Astrocyte (in vitro differentiated cells and primary cell): ENCODE measurements at regions not wholly inside any gene's neighbourhood (a gene's known extent, or its start where the extent isn't known, plus 50 kb on each side); places are given as distances from the start of the nearest gene placed in this dataset.
A peak's percentile ranks its signal among the peaks of the same experiment; 100 is the strongest.
"Not testable (repeated sequence)": the region's sequence is repeated elsewhere in the genome, so short reads cannot be mapped to it uniquely, and the experiment has no call there.

Source experiments
- DNase-seq: peaks from one replicate; pipeline ENCODE4 v3.0.0-alpha.2; 2010; ENCODE audit warnings: low read depth
- FAIRE-seq: peaks from 2 replicates; lab custom pipeline; 2011; peaks lifted over from hg19 to GRCh38; lab: Jason Lieb, UNC
- H2AFZ ChIP-seq: 2 replicates; pipeline ENCODE4 v1.6.0; 2012; ENCODE audit warnings: low read depth, low read length, inconsistent platforms
- H3K27ac ChIP-seq: 2 replicates; pipeline ENCODE4 v1.5.1; 2011; ENCODE audit warnings: low read depth, low read length, inconsistent platforms
- H3K27me3 ChIP-seq: 2 replicates; pipeline ENCODE4 v1.6.0; 2011; ENCODE audit warnings: low read length, inconsistent platforms; ENCODE audit not compliant: insufficient read depth
- H3K36me3 ChIP-seq: 2 replicates; pipeline ENCODE4 v1.5.1; 2011; ENCODE audit warnings: low read length, inconsistent platforms; ENCODE audit not compliant: insufficient read depth
- H3K4me1 ChIP-seq: 2 replicates; pipeline ENCODE4 v1.5.1; 2011; ENCODE audit warnings: low read length, inconsistent platforms; ENCODE audit not compliant: insufficient read depth
- H3K4me2 ChIP-seq: 2 replicates; pipeline ENCODE4 v1.6.0; 2012; ENCODE audit warnings: low read length, inconsistent platforms
- H3K4me3 ChIP-seq: 2 replicates; pipeline ENCODE4 v1.5.1; 2011; ENCODE audit warnings: low read depth, mild to moderate bottlenecking, low read length, inconsistent platforms; ENCODE audit not compliant: insufficient read depth
- H3K79me2 ChIP-seq: 2 replicates; pipeline ENCODE4 v1.6.0; 2012; ENCODE audit warnings: mild to moderate bottlenecking, low read length, inconsistent platforms; ENCODE audit not compliant: insufficient read depth
- H3K9ac ChIP-seq: 2 replicates; pipeline ENCODE4 v1.6.0; 2012; ENCODE audit warnings: mild to moderate bottlenecking, low read length, inconsistent platforms
- H3K9me3 ChIP-seq: 2 replicates; pipeline ENCODE4 v1.5.1; 2012; ENCODE audit warnings: low read depth, mild to moderate bottlenecking, low read length, inconsistent platforms; ENCODE audit not compliant: insufficient read depth
- H4K20me1 ChIP-seq: 2 replicates; pipeline ENCODE4 v1.6.0; 2012; ENCODE audit warnings: low read length, inconsistent platforms; ENCODE audit not compliant: insufficient read depth
- H3K27ac Mint-ChIP-seq: one replicate; pipeline ENCODE4 v1.8.0; 2021; ENCODE audit warnings: mild to moderate bottlenecking, mixed read lengths; ENCODE audit not compliant: unreplicated experiment
- H3K27me3 Mint-ChIP-seq: one replicate; pipeline ENCODE4 v1.8.0; 2021; ENCODE audit warnings: low read depth, mixed read lengths; ENCODE audit not compliant: unreplicated experiment
- H3K36me3 Mint-ChIP-seq: one replicate; pipeline ENCODE4 v1.8.0; 2021; ENCODE audit warnings: low read depth, mixed read lengths; ENCODE audit not compliant: unreplicated experiment
- H3K4me1 Mint-ChIP-seq: one replicate; pipeline ENCODE4 v1.8.0; 2021; ENCODE audit warnings: low read depth, mixed read lengths; ENCODE audit not compliant: unreplicated experiment
- H3K4me3 Mint-ChIP-seq: one replicate; pipeline ENCODE4 v1.8.0; 2021; ENCODE audit warnings: mild to moderate bottlenecking, moderate library complexity, mixed read lengths; ENCODE audit not compliant: unreplicated experiment
- H3K9me3 Mint-ChIP-seq: one replicate; pipeline ENCODE4 v1.8.0; 2021; ENCODE audit warnings: mild to moderate bottlenecking, mixed read lengths; ENCODE audit not compliant: unreplicated experiment
- CTCF ChIP-seq: IDR thresholded peaks from 2 replicates; pipeline ENCODE4 v1.5.1; 2011; ENCODE audit warnings: low read depth, mild to moderate bottlenecking, inconsistent platforms, low read length, moderate library complexity; ENCODE audit not compliant: insufficient read depth
- EZH2 ChIP-seq: IDR thresholded peaks from 2 replicates; pipeline ENCODE4 v1.6.1; 2012; ENCODE audit warnings: mild to moderate bottlenecking, low read length, inconsistent platforms; ENCODE audit not compliant: insufficient read depth

GRCh38 chrX:63581906-63582305, 203.1 kb downstream of the ARHGEF9 start:
- no peak overlapping the region for H3K4me2 ChIP-seq
- H3K4me3 ChIP-seq: no peak overlapping the region
- Mint-ChIP-seq H3K4me3 (no peak overlapping the region), H3K4me1 (no peaks in the 10 kb centered on the region), H3K27ac (no peak overlapping the region), H3K36me3 (no peaks in the 10 kb centered on the region), H3K9me3 (peaks cover 1% of the 10 kb centered on the region), H3K27me3 (no peaks in the 10 kb centered on the region)
- no peaks in the 10 kb centered on the region for H3K27me3 ChIP-seq
- no peaks in the 10 kb centered on the region for H3K79me2 ChIP-seq
- no peaks in the 10 kb centered on the region for H3K4me1 ChIP-seq
- no peak for FAIRE-seq
- TF ChIP-seq EZH2: no peak
- TF ChIP-seq CTCF: no peak
- H2AFZ ChIP-seq: no peak overlapping the region
- no peak overlapping the region for H3K27ac ChIP-seq
- H3K9ac ChIP-seq: no peak overlapping the region
- no peaks in the 10 kb centered on the region for H4K20me1 ChIP-seq
- DNase-seq: no peak
- H3K9me3 ChIP-seq: no peaks in the 10 kb centered on the region
- no peaks in the 10 kb centered on the region for H3K36me3 ChIP-seq

DNA sequence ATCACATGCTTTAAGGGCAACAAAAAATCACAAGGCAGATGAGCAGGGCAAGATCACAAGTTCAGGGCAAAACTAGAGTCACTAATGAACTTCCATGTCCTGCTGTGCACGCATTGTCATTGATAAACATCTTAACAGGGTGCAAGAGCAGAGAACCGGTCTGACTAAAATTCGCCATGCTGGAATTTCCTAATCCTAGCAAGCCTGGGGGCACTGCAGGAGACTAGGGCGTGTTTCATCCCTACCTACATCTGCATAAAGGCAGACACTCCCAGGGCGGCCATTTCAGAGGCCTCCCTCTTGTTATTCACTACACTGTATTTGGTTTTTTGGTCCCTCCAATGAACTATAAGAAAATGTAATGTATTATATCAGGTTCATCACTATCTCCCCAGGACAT, 203.6 kb downstream of the ARHGEF9 start:
- FAIRE-seq (no peak), DNase-seq (no peak)
- no peak overlapping the region for H3K27ac Mint-ChIP-seq
- H3K4me2 ChIP-seq: no peak overlapping the region
- no peaks in the 10 kb centered on the region for H3K79me2 ChIP-seq
- H3K4me3 Mint-ChIP-seq: no peak overlapping the region
- no peaks in the 10 kb centered on the region for H3K36me3 ChIP-seq
- H3K9ac ChIP-seq: no peak overlapping the region
- no peaks in the 10 kb centered on the region for H3K4me1 Mint-ChIP-seq
- no peaks in the 10 kb centered on the region for H3K4me1 ChIP-seq
- H3K27me3 Mint-ChIP-seq: no peaks in the 10 kb centered on the region
- no peak for TF ChIP-seq EZH2
- TF ChIP-seq CTCF: no peak
- H2AFZ ChIP-seq: no peak overlapping the region
- no peaks in the 10 kb centered on the region for H3K9me3 ChIP-seq
- H3K27me3 ChIP-seq: no peaks in the 10 kb centered on the region
- H4K20me1 ChIP-seq: no peaks in the 10 kb centered on the region
- no peaks in the 10 kb centered on the region for H3K36me3 Mint-ChIP-seq
- no peak overlapping the region for H3K4me3 ChIP-seq
- H3K27ac ChIP-seq: no peak overlapping the region
- peaks cover 1% of the 10 kb centered on the region for H3K9me3 Mint-ChIP-seq

DNA sequence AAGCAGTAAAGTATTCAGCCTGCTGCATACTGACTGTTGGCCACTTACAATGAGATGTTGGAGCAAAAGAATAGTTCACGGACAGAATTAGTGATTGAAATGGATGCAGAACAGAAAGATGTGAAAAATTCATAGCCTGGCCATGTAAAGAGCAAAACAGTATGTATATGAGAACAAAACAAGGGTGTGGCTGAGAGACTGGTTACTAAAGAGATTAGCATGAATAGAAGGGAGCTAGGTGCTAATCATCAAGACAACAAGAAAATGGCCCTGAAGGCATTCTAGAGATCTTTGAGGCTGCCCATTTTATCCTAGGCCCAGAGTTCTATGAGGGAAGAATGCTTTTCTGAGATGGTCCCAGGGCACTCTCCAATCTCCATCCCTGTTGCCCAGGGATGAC, 208.5 kb downstream of the ARHGEF9 start:
- Histone ChIP-seq H3K4me1 (no peaks in the 10 kb centered on the region), H3K27ac (no peak overlapping the region), H2AFZ (no peak overlapping the region), H3K79me2 (no peaks in the 10 kb centered on the region), H3K36me3 (no peaks in the 10 kb centered on the region), H3K27me3 (no peaks in the 10 kb centered on the region), H3K4me2 (no peak overlapping the region), H3K4me3 (no peak overlapping the region), H4K20me1 (no peaks in the 10 kb centered on the region), H3K9me3 (no peaks in the 10 kb centered on the region), H3K9ac (no peak overlapping the region)
- Mint-ChIP-seq H3K27me3 (no peaks in the 10 kb centered on the region), H3K4me1 (no peaks in the 10 kb centered on the region), H3K4me3 (no peak overlapping the region), H3K36me3 (no peaks in the 10 kb centered on the region), H3K9me3 (no peaks in the 10 kb centered on the region), H3K27ac (no peak overlapping the region)
- TF ChIP-seq EZH2: no peak
- no peak for TF ChIP-seq CTCF
- DNase-seq: no peak
- FAIRE-seq: peak; percentile 20

- not testable (repeated sequence) for DNase-seq, H3K4me1 ChIP-seq, H3K9me3 Mint-ChIP-seq, H3K4me2 ChIP-seq, H3K27ac ChIP-seq, H3K27me3 Mint-ChIP-seq, H3K27me3 ChIP-seq, H2AFZ ChIP-seq, H3K36me3 ChIP-seq, H3K27ac Mint-ChIP-seq, FAIRE-seq, H3K9me3 ChIP-seq, H4K20me1 ChIP-seq, H3K79me2 ChIP-seq, H3K4me3 ChIP-seq, H3K9ac ChIP-seq, H3K4me3 Mint-ChIP-seq, H3K4me1 Mint-ChIP-seq, H3K36me3 Mint-ChIP-seq
Measured at GRCh38 chrX:63575700-63576099, 209.3 kb downstream of the ARHGEF9 start.
